HG03469 (cell line): ENCODE measurements at regions not wholly inside any gene's neighbourhood (a gene's known extent, or its start where the extent isn't known, plus 50 kb on each side); places are given as distances from the start of the nearest gene placed in this dataset.

Experiments
- ATAC-seq: cut with Tn5 transposase; IDR thresholded peaks from one replicate; pipeline ENCODE4 v1.9.1; 2021; ENCODE audit warnings: mild to moderate bottlenecking, moderate library complexity, moderate number of reproducible peaks; ENCODE audit not compliant: unreplicated experiment

- ATAC-seq = no peak
These were observed 282.6 kb downstream of the IRF8 start for GRCh38 chr16:86181526-86181925.

GRCh38 chr16:86184185-86184584 lies 285.2 kb downstream of the IRF8 start:
- ATAC-seq = no peak

GRCh38 chr16:86185089-86185488 lies 286.1 kb downstream of the IRF8 start:
- ATAC-seq = no peak

- no peak for ATAC-seq
These were observed 287.4 kb downstream of the IRF8 start for GRCh38 chr16:86186313-86186712.

- ATAC-seq = no peak
These were observed 291.0 kb downstream of the IRF8 start for GRCh38 chr16:86189934-86190333.

- ATAC-seq = no peak
These were observed 292.7 kb downstream of the IRF8 start for GRCh38 chr16:86191663-86192062.

- ATAC-seq = no peak
These were observed 294.7 kb downstream of the IRF8 start for GRCh38 chr16:86193528-86194193.

- no peak for ATAC-seq
These were observed 297.1 kb downstream of the IRF8 start for GRCh38 chr16:86195863-86196630.

- ATAC-seq = no peak
These were observed 297.9 kb downstream of the IRF8 start for GRCh38 chr16:86196687-86197391.

GRCh38 chr16:86198206-86199118 lies 299.5 kb downstream of the IRF8 start:
- ATAC-seq = no peak

- ATAC-seq = no peak
These were observed 300.2 kb downstream of the IRF8 start for GRCh38 chr16:86199182-86199581.

- no peak for ATAC-seq
These were observed 301.1 kb downstream of the IRF8 start for GRCh38 chr16:86199871-86200695.

GRCh38 chr16:86200722-86201121 lies 301.8 kb downstream of the IRF8 start:
- ATAC-seq = no peak

GRCh38 chr16:86201746-86202145 lies 302.8 kb downstream of the IRF8 start:
- no peak for ATAC-seq

- ATAC-seq = no peak
These were observed 303.3 kb downstream of the IRF8 start for GRCh38 chr16:86202267-86202666.

GRCh38 chr16:86202760-86203426 lies 303.9 kb downstream of the IRF8 start:
- no peak for ATAC-seq

- no peak for ATAC-seq
These were observed 304.8 kb downstream of the IRF8 start for GRCh38 chr16:86203557-86204275.

GRCh38 chr16:86205521-86206245 lies 304.6 kb upstream of the FOXF1 start:
- ATAC-seq = no peak
